K562 (cell line): ENCODE measurements at regions not wholly inside any gene's neighbourhood (a gene's known extent, or its start where the extent isn't known, plus 50 kb on each side); places are given as distances from the start of the nearest gene placed in this dataset.

ENCODE experiments used
- ATAC-seq: fragments of 200-7000 bp; cut with Tn5 transposase; 3 replicates; pipeline ENCODE4 v1.9.1; 2020; ENCODE audit warnings: moderate library complexity
- BruUV-seq: library from RNA; stranded (reverse); fragments of 400-500 nt; replicated peaks from 2 replicates; lab custom pipeline; 2021; lab: Mats Ljungman, UMichigan
- CTCF ChIA-PET: fragments of 300-600 bp; formaldehyde crosslinking; extraction: SDS; loops from one replicate; lab custom pipeline; 2021; ENCODE audit warnings: low intra/inter-chr PET ratio; lab: Yijun Ruan, JAX
- POLR2A ChIA-PET: fragments of 300-600, 350-650 bp; sonication (Branson Sonifier 250); formaldehyde crosslinking; extraction: SDS; loops from one replicate; lab custom pipeline; 2021; ENCODE audit warnings: antibody characterized with exemption, inconsistent platforms; lab: Yijun Ruan, JAX
- DNase-seq, 4 experiments: peaks; one replicate each; pipeline versions ENCODE4 v3.0.0 to v3.0.0-alpha.2; 2011 to 2018; ENCODE audit warnings: low spot score in 3 of 4, mixed read lengths in 3 of 4; ENCODE audit errors: extremely low read depth in 1 of 4
- FAIRE-seq: peaks from 2 replicates; lab custom pipeline; 2011; peaks lifted over from hg19 to GRCh38; lab: Jason Lieb, UNC
- H2AFZ ChIP-seq: 2 replicates; pipeline ENCODE4 v1.6.0; 2011; ENCODE audit warnings: low read depth, low read length, control low read depth, inconsistent platforms
- H3K27ac ChIP-seq: fragments of 200-600 bp; 3 replicates; pipeline ENCODE4 v1.8.0; 2011; ENCODE audit warnings: low read depth, mild to moderate bottlenecking, control low read depth, inconsistent platforms, low read length, moderate library complexity, mixed read lengths; ENCODE audit errors: extremely low read depth
- H3K27me3 ChIP-seq, 2 experiments: fragments of 300-600 bp in 1 of 2; 2 replicates in 1 of 2; 3 replicates in 1 of 2; pipeline versions ENCODE4 v1.6.0 to v1.8.0; 2011; ENCODE audit warnings: inconsistent platforms in 2 of 2, low read length in 2 of 2, mild to moderate bottlenecking in 1 of 2, mixed read lengths in 1 of 2, moderate library complexity in 1 of 2; ENCODE audit not compliant: control insufficient read depth in 2 of 2, insufficient read depth in 2 of 2
- H3K36me3 ChIP-seq: fragments of 300-600 bp; 3 replicates; pipeline ENCODE4 v1.8.0; 2011; ENCODE audit warnings: mild to moderate bottlenecking, low read length, inconsistent platforms; ENCODE audit not compliant: control insufficient read depth, insufficient read depth
- H3K4me1 ChIP-seq, 2 experiments: fragments of 200-600 bp in 1 of 2; replicated peaks in 1 of 2; 2 replicates in 1 of 2; 3 replicates in 1 of 2; pipeline versions ENCODE4 v1.5.1 to v1.8.0; 2011; ENCODE audit warnings: inconsistent platforms in 2 of 2, low read length in 2 of 2, mild to moderate bottlenecking in 1 of 2, mixed read lengths in 1 of 2, moderate library complexity in 1 of 2; ENCODE audit not compliant: control insufficient read depth in 2 of 2, insufficient read depth in 2 of 2
- H3K4me2 ChIP-seq: 2 replicates; pipeline ENCODE4 v1.6.1; 2011; ENCODE audit warnings: low read length, control low read depth, inconsistent platforms, mixed read lengths; ENCODE audit not compliant: insufficient read depth
- H3K4me3 ChIP-seq: fragments of 200-600 bp; sonication (generic), shearing (Covaris generic); 2 replicates; pipeline ENCODE4 v1.5.1; 2016; ENCODE audit warnings: control low read depth, inconsistent platforms
- H3K79me2 ChIP-seq: fragments of 200-600 bp; 3 replicates; pipeline ENCODE4 v1.8.0; 2011; ENCODE audit warnings: low read length, inconsistent platforms; ENCODE audit not compliant: control insufficient read depth, insufficient read depth
- H3K9ac ChIP-seq, 2 experiments: 2 replicates each; pipeline versions ENCODE4 v1.6.0 to v1.6.1; 2011; ENCODE audit warnings: low read depth in 2 of 2, low read length in 2 of 2, control low read depth in 1 of 2, inconsistent platforms in 1 of 2, mild to moderate bottlenecking in 1 of 2, mixed read lengths in 1 of 2; ENCODE audit not compliant: insufficient read depth in 1 of 2
- H3K9me1 ChIP-seq: one replicate; pipeline ENCODE4 v1.6.0; 2011; ENCODE audit warnings: inconsistent platforms, mild to moderate bottlenecking, low read length, moderate library complexity; ENCODE audit not compliant: control insufficient read depth, insufficient read depth
- H3K9me3 ChIP-seq: replicated peaks from 2 replicates; pipeline ENCODE4 v1.5.1; 2011; ENCODE audit warnings: low read depth, low read length, inconsistent platforms; ENCODE audit not compliant: control insufficient read depth, insufficient read depth
- H4K20me1 ChIP-seq: replicated peaks from 2 replicates; pipeline ENCODE4 v1.6.1; 2011; ENCODE audit warnings: low read length, inconsistent platforms, mixed read lengths; ENCODE audit not compliant: control insufficient read depth, insufficient read depth
- DDX20 ChIP-seq: fragments of 450-650 bp; IDR thresholded peaks from 2 replicates; pipeline ENCODE4 v1.6.1; 2016; ENCODE audit warnings: missing genetic modification characterization, low read depth, mild to moderate bottlenecking, missing compliant biosample characterization, moderate library complexity
- GABPA ChIP-seq: fragments of 200-800 bp; sonication (Bioruptor generic); conservative IDR thresholded peaks from 2 replicates; pipeline ENCODE4 v1.6.1; 2016; ENCODE audit warnings: low read depth, missing genetic modification characterization, missing compliant biosample characterization
- GTF2F1 ChIP-seq: IDR thresholded peaks from 2 replicates; pipeline ENCODE4 v1.6.1; 2011; ENCODE audit warnings: low read depth, low read length, improper control_type of control experiment
- PTRF ChIP-seq: fragments of 450-650 bp; IDR thresholded peaks from 2 replicates; pipeline ENCODE4 v1.6.1; 2016; ENCODE audit warnings: mild to moderate bottlenecking, missing genetic modification characterization, missing compliant biosample characterization
- SREBF1 ChIP-seq: fragments of 150-350 bp; IDR thresholded peaks from 2 replicates; pipeline ENCODE4 v1.6.1; 2014; ENCODE audit warnings: antibody characterized with exemption, low read depth, low read length, borderline replicate concordance
- TAL1 ChIP-seq: fragments of 450-650 bp; IDR thresholded peaks from 2 replicates; pipeline ENCODE4 v1.6.1; 2016; ENCODE audit warnings: mild to moderate bottlenecking
- TSHZ1 ChIP-seq: fragments of 250-450 bp; sonication (Bioruptor Pico); IDR thresholded peaks from 2 replicates; pipeline ENCODE4 v1.4.0; 2020; ENCODE audit warnings: mild to moderate bottlenecking, moderate library complexity
- ZKSCAN1 ChIP-seq: fragments of 150-350 bp; IDR thresholded peaks from 2 replicates; pipeline ENCODE4 v1.6.1; 2016; ENCODE audit warnings: low read depth, low read length
- ZNF217 ChIP-seq: sonication (generic); formaldehyde crosslinking; IDR thresholded peaks from 2 replicates; pipeline ENCODE4 v1.8.0; 2022; ENCODE audit warnings: mild to moderate bottlenecking, missing genetic modification reagents
- ZNF282 ChIP-seq: sonication (generic); formaldehyde crosslinking; IDR thresholded peaks from 2 replicates; pipeline ENCODE4 v1.8.1; 2023; ENCODE audit warnings: missing genetic modification reagents
- ZNF408 ChIP-seq: fragments of 250-450 bp; sonication (Bioruptor Pico); IDR thresholded peaks from 2 replicates; pipeline ENCODE4 v1.4.0; 2020; ENCODE audit warnings: low read depth, mild to moderate bottlenecking, moderate library complexity
- ZSCAN32 ChIP-seq: fragments of 450-650 bp; formaldehyde crosslinking; IDR thresholded peaks from 2 replicates; pipeline ENCODE4 v1.4.0; 2020; ENCODE audit warnings: mild to moderate bottlenecking, moderate library complexity
- WGBS: fragments of 100-300 bp; shearing (Covaris generic); methylation state at CpG from one replicate; pipeline ENCODE4 v1.1.6; 2016; ENCODE audit warnings: low coverage, mixed read lengths; ENCODE audit not compliant: insufficient coverage; ENCODE audit errors: missing lambda C conversion rate; 5-methylcytosine and 5-hydroxymethylcytosine counted together
- in situ Hi-C: fragments of 300-500 bp; cut with MboI; formaldehyde crosslinking; loops from 4 replicates; pipeline ENCODE4 v1.15.0; 2018; ENCODE audit warnings: inconsistent platforms, mixed read lengths
- intact Hi-C: fragments of 100-400 bp; cut with micrococcal nuclease; formaldehyde crosslinking; loops from 2 replicates; pipeline ENCODE4 v1.14.2; 2022

DNA sequence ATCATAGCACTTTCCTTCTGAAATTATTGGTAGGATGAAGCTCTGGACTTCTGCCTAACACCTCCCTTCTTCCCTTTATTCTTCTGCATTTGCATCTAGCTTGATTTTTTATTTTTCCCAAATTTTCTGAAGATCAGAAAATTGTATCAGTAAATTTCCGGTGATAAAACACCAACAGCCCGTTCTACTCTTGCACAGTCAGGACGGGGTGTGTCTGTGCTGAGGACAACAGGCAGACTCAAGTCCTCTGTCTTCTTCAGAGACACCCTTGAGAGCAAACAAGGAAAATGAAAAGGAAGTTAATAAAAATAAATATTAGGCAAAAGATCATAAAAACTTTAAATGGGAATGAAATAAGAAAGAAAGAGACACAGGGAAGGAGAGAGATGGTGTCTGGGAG is 120.7 kb downstream of the ARL4C start:
- no peak for DNase-seq
- Histone ChIP-seq H3K27me3 (no peaks in the 10 kb centered on the region), H4K20me1 (no peaks in the 10 kb centered on the region), H3K9me1 (no peaks in the 10 kb centered on the region), H3K4me2 (no peak overlapping the region), H3K79me2 (no peaks in the 10 kb centered on the region), H3K36me3 (no peaks in the 10 kb centered on the region), H3K9me3 (no peaks in the 10 kb centered on the region), H3K27ac (no peak overlapping the region), H3K4me3 (no peak overlapping the region), H3K4me1 (no peaks in the 10 kb centered on the region), H3K9ac (no peak overlapping the region), H2AFZ (no peak overlapping the region)
- ATAC-seq = no peak
- in situ Hi-C loops (no loop called here), intact Hi-C loops (no loop called here)
- WGBS = 4% methylated on average over 3 of the region's 3 CpGs
- TF ChIP-seq GABPA (peak; percentile 51; the same call in 1 of the 2 replicates), GTF2F1 (no peak)
- ChIA-PET POLR2A (no interaction called here), CTCF (no interaction called here)
- BruUV-seq = no TSS peak
- no peak for FAIRE-seq

DNA sequence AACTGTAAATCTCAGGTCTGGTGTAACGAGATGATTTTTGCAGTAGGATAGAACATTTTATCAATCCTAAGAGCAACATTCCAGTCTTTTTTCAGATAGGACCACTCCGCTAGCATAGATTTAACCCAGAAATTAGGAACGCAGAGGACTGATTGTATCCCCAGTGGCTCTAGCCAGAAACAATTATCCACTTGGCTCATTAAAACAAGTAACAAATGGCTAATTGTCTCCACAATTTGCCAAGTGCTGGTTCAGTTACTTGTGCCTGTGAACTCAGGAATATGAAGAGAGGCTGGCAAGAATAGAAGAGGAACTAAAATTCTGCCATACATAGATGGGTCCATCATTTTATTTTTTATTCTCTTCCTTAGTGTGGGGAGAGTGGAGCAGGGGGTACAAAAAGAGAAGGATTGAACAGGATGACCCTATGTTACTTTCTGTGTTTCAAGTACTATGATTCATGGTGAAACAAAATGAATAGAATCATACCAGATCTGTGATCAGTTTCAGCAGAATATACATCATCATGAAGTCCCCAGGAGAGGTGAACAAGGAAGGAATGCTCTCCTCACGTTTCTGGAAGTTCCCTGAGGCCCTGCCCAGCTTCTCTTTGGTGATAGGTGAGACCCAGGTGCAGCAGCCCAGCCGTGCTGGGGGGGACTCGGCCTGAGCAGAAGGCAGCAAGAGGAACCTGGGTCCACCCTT is 121.6 kb downstream of the ARL4C start:
- no peak overlapping the region for H3K27ac ChIP-seq
- no TSS peak for BruUV-seq
- no peaks in the 10 kb centered on the region for H3K4me1 ChIP-seq
- DNase-seq (no peak), ATAC-seq (no peak), FAIRE-seq (no peak)
- H3K36me3 ChIP-seq = no peaks in the 10 kb centered on the region
- in situ Hi-C loops (no loop called here), intact Hi-C loops (no loop called here)
- H4K20me1 ChIP-seq = no peaks in the 10 kb centered on the region
- no peak overlapping the region for H2AFZ ChIP-seq
- ChIA-PET POLR2A (no interaction called here), CTCF (no interaction called here)
- 8% methylated on average over 5 of the region's 6 CpGs for WGBS
- no peaks in the 10 kb centered on the region for H3K27me3 ChIP-seq
- H3K9ac ChIP-seq = no peak overlapping the region
- no peak overlapping the region for H3K4me2 ChIP-seq
- no peaks in the 10 kb centered on the region for H3K9me1 ChIP-seq
- no peaks in the 10 kb centered on the region for H3K9me3 ChIP-seq
- H3K4me3 ChIP-seq = no peak overlapping the region
- no peaks in the 10 kb centered on the region for H3K79me2 ChIP-seq
- TF ChIP-seq PTRF (tag) (no peak), ZNF408 (no peak), TSHZ1 (no peak), DDX20 (tag) (no peak), ZSCAN32 (no peak), ZNF217 (CRISPR knock-in tag) (no peak), ZNF282 (CRISPR knock-in tag) (no peak), TAL1 (no peak), ZKSCAN1 (no peak), SREBF1 (no peak)
